HG03139 (cell line): ENCODE measurements at regions not wholly inside any gene's neighbourhood (a gene's known extent, or its start where the extent isn't known, plus 50 kb on each side); places are given as distances from the start of the nearest gene placed in this dataset.
"Not testable (repeated sequence)": the region's sequence is repeated elsewhere in the genome, so short reads cannot be mapped to it uniquely, and the experiment has no call there.

Experiments
- ATAC-seq: cut with Tn5 transposase; IDR thresholded peaks from one replicate; pipeline ENCODE4 v1.9.1; 2021; ENCODE audit not compliant: unreplicated experiment

- no peak for ATAC-seq
These were observed 494.7 kb downstream of the STK39 start for GRCh38 chr2:167752734-167753133.

- ATAC-seq: no peak
These were observed 496.7 kb downstream of the STK39 start for GRCh38 chr2:167750675-167751074.

GRCh38 chr2:167749660-167750059, 497.7 kb downstream of the STK39 start:
- no peak for ATAC-seq

GRCh38 chr2:167749016-167749415, 498.4 kb downstream of the STK39 start:
- no peak for ATAC-seq

- ATAC-seq: no peak
These were observed 498.9 kb downstream of the STK39 start for GRCh38 chr2:167748536-167748935.

GRCh38 chr2:167745667-167746066, 501.7 kb downstream of the STK39 start:
- ATAC-seq: no peak

- ATAC-seq: not testable (repeated sequence)
These were observed 507.5 kb downstream of the STK39 start for GRCh38 chr2:167739921-167740320.

- no peak for ATAC-seq
These were observed 513.6 kb downstream of the STK39 start for GRCh38 chr2:167733747-167734146.

GRCh38 chr2:167732326-167732725, 515.1 kb downstream of the STK39 start:
- no peak for ATAC-seq

- no peak for ATAC-seq
These were observed 517.5 kb downstream of the STK39 start for GRCh38 chr2:167729911-167730310.

GRCh38 chr2:167726788-167727187, 520.6 kb downstream of the STK39 start:
- ATAC-seq: no peak

- ATAC-seq: no peak
These were observed 525.8 kb downstream of the STK39 start for GRCh38 chr2:167721593-167721992.

- no peak for ATAC-seq
These were observed 528.0 kb downstream of the STK39 start for GRCh38 chr2:167719410-167719809.

- ATAC-seq: no peak
These were observed 528.8 kb downstream of the STK39 start for GRCh38 chr2:167718560-167718959.

- ATAC-seq: no peak
These were observed 531.5 kb downstream of the STK39 start for GRCh38 chr2:167715932-167716331.

- not testable (repeated sequence) for ATAC-seq
These were observed 531.9 kb downstream of the STK39 start for GRCh38 chr2:167715498-167715897.

- ATAC-seq: no peak
These were observed 535.1 kb downstream of the STK39 start for GRCh38 chr2:167712275-167712674.

GRCh38 chr2:167708998-167709397, 538.4 kb downstream of the STK39 start:
- no peak for ATAC-seq

- ATAC-seq: no peak
These were observed 540.6 kb downstream of the STK39 start for GRCh38 chr2:167706800-167707199.

- ATAC-seq: no peak
These were observed 544.0 kb downstream of the STK39 start for GRCh38 chr2:167703441-167703840.

GRCh38 chr2:167702227-167702626, 545.2 kb downstream of the STK39 start:
- no peak for ATAC-seq

GRCh38 chr2:167701651-167702050, 545.7 kb downstream of the STK39 start:
- no peak for ATAC-seq

GRCh38 chr2:167697948-167698347, 549.4 kb downstream of the STK39 start:
- no peak for ATAC-seq

- ATAC-seq: no peak
These were observed 550.2 kb downstream of the STK39 start for GRCh38 chr2:167697194-167697593.
